ENCODE measurements at regions not wholly inside any gene's neighbourhood (a gene's known extent, or its start where the extent isn't known, plus 50 kb on each side); places are given as distances from the start of the nearest gene placed in this dataset.
"Not testable (repeated sequence)": the region's sequence is repeated elsewhere in the genome, so short reads cannot be mapped to it uniquely, and the experiment has no call there.

DNA sequence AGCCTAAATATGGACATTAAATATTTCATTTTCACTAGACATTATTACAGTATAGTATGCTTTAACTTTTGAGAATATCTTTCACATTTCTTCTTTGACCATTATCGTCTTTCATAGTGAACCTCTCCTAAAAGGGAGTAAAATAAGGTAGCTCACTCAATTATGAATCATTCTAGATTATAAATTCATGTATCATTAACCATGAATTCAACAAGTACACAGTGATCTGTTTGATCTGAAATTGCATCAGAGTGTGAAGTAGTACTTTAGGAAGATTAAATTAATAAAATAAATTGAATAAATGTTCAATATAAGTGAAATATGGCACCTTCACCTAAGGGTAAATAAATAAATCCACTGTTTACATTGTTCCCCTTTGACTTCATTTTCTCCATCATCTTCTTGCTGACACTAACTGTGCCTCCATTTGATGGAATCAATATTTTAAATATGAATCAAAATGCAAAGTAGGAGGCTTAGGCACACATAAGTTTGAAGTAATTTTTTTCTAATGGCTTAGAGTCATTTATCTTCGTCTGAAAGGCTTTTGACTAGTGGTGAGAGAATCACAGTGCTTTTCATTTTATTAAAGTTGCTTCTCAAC is 174.1 kb upstream of the MDFIC2 start:
- intact Hi-C loops (cut with DNase I), result no loop called here
- DNase-seq (ENCODE audit: missing footprints) (no peak), ATAC-seq (no peak)

DNA sequence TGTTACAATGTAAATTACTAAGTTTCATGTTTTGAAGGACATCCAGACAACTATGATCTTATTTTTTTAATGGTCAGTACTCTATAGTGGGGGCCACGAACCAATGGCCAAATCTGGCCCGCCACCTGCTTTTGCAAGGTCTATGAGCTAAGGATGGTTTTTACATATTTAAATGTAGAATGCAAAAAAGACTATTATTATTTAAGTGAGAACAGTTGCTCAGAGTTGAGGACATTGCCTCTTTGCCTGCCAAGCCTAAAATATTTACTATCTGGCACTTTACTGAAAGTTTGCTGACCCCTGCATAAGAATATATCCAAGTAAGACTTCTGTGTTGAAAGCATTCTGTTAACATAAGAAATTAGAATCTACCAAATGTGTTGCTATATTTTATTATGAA is 163.7 kb upstream of the MDFIC2 start:
- DNase-seq (ENCODE audit: missing footprints), result no peak
- no peak for ATAC-seq
- intact Hi-C loops (cut with DNase I), result no loop called here

DNA sequence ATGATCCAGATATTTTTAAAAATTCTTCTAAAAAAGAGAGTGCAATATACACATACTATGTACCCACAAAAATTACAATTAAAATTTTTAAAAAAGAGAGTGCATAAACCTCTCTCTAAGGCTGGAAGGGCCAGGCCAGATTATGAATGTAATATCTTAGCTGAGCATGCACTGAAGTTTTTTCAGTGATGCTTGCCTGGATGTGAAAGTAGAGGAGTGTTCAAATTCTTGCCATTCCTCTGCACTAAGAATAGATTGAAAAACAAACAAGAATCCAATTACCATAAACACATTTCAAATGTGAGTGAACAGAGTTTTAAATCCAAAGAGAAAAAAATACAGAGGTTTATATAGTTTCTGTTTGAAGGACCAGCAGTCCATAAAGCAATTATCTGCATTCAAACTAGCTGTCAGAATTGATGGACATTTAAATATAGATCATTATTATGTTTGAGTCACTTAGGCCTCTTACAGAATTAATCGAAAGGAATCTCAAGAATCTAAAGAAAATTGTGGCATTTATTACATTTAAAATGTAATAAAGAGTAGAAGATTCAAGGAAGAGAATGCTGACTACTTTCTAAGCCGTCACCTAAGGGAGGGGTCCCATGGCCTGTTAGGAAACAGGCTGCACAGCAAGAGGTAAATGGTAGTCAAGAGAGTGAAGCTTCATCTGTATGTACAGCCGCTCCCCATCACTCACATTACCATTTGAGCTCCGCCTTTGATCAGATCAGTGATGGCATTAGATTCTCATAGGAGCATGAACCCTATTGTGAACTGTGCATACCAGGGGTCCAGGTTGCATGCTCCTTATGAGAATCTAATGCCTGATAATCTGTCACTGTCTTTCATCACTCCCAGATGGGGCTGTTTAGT is 159.3 kb upstream of the MDFIC2 start:
- intact Hi-C loops (cut with DNase I), result no loop called here
- DNase-seq (ENCODE audit: missing footprints), result no peak
- no peak for ATAC-seq

DNA sequence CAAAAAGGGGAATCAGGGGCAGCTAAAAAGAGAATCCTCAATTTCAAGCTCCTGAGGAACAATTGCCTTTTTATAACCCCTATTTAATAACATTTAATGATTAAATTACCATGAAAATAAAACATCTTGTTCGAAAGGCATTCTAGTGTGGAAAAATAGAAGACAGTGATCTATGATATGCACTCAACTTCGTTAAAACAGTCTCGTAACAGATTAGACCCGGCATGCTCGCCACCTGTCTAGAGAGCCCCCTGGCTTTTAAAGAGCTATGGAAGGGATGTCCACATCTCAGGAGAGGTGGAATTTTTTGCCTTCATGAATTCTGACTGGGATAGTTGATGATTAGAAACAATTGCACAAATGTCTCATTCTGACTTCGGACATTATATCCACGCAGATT is 153.7 kb upstream of the MDFIC2 start:
- ATAC-seq, result no peak
- intact Hi-C loops (cut with DNase I), result no loop called here
- DNase-seq (ENCODE audit: missing footprints), result no peak

DNA sequence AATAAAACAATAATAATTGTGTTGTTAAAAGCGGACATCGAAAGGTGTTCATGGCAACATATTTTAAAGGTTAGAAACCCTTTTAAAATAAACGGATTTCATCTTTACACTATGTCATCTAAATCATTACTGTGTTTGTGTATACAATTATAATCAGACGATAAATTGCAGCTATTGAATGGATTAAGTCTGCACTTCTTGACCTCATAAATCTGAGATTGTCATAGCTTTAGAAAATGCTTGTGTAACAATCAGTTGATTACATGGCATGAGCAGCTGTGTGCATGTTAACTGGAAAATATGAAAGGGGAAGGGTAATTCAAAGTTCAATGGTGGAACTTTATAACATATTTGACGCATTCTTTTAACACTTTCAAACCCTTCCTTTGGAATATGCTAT is 152.4 kb upstream of the MDFIC2 start:
- ATAC-seq (no peak), DNase-seq (ENCODE audit: missing footprints) (no peak)
- intact Hi-C loops (cut with DNase I), result no loop called here

DNA sequence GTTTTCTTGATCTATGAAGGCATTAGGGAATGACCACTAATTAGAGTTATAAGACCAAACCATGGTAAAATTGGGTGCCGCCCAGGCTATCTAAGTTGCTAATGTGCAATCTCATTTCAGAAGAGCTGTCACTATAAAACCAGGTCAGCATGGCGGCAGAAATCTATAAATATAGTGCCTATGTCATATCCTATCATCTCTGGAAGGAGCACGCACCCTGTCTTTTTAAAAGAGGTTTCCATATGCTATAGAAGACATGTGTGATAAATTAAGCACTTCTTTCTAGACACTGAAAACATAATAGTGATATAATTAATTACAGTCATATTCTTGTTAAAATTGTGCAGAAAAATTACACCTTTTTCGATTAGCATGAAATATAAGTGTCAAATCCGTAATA is 152.0 kb upstream of the MDFIC2 start:
- intact Hi-C loops (cut with DNase I), result no loop called here
- ATAC-seq (no peak), DNase-seq (ENCODE audit: missing footprints) (no peak)

DNA sequence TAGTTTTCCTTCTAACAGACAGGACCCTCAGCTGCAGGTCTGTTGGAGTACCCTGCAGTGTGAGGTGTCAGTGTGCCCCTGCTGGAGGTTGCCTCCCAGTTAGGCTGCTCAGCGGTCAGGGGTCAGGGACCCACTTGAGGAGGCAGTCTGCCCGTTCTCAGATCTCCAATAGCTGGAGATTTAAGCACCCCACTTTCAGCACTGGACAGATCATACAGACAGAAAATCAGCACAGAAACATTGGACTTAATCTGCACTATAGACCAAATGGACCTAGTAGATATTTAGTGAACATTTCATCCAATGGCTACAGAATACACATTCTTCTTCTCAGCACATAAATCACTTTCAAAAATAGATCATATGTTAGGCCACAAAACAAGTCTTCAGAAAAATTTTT is 137.8 kb upstream of the MDFIC2 start:
- DNase-seq (ENCODE audit: missing footprints); ATAC-seq; intact Hi-C loops (cut with DNase I): not testable (repeated sequence)

DNA sequence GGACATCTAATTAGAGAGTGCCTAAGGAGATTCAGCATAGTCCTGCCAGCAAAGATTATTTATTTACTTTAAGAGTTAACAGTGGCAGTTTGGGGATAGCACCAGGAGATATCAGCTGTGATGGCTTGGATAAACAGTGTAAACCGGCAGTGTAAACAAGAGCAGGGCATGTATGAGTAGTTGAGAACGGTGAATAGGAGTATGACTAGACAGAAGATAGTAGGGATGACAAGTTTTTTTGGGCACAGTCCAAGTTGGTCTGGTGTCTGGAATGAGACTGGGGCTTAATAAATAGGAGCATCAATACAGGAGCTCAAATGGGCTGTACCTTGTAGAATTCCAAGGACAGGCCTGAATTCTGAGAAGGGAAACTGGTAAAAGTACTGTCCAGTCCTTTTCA is 123.0 kb upstream of the MDFIC2 start:
- ATAC-seq; intact Hi-C loops (cut with DNase I); DNase-seq (ENCODE audit: missing footprints): not testable (repeated sequence)

DNA sequence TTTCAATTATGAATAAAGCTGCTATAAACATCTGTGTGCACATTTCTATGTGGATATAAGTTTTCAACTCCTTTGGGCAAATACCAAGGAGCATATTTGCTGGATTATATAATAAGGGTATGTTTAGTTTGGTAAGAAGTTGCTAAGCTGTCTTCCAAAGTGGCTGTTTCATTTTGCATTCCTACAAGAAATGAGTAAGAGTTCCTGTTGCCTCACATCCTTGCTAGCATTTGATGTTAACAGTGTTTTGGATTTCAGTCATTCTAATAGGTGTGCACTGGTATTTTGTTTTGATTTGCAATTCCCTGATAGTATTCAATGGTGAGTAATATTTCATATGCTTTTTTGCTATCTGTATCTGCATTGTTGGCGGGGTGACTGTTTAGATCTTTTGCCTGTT is 120.7 kb upstream of the MDFIC2 start:
- no peak for DNase-seq (ENCODE audit: missing footprints)
- ATAC-seq, result no peak
- intact Hi-C loops (cut with DNase I), result no loop called here

DNA sequence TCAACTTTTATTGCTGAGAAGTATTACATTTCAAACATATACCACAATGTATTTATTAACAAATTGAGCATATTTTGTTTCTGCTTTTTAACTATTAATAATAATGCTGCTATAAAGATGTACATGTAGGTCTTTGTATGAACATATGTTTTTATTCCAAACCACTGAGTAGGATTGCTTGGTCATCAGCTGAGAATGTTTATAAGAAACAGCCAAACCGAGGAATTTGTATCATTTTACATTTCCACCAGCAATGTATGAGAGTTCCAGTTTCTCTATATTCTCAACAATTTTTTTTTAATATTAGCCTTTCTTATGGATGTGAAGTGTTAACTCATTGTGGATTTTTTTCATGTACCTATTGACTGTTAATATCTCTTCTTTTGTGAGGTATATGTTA is 119.5 kb upstream of the MDFIC2 start:
- ATAC-seq (no peak), DNase-seq (ENCODE audit: missing footprints) (no peak)
- intact Hi-C loops (cut with DNase I), result no loop called here

DNA sequence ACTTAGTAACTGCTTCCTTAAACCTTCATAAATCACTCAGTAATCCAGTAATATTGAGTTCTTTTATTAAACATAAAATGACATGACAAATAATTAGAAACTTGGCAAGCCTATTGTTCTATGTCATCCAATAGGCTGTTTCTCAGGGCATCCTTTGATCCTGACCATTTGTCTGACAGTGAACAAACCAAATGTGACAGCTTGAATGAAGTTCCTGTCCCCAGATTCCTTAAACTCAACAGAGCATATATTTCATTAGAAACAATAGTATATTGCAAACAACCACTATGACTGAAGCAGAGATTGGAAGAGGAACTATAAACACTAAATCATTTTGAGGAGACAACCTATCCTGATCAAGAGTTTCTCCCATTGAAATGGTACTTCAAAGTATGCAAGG is 113.6 kb upstream of the MDFIC2 start:
- no peak for DNase-seq (ENCODE audit: missing footprints)
- intact Hi-C loops (cut with DNase I), result no loop called here

DNA sequence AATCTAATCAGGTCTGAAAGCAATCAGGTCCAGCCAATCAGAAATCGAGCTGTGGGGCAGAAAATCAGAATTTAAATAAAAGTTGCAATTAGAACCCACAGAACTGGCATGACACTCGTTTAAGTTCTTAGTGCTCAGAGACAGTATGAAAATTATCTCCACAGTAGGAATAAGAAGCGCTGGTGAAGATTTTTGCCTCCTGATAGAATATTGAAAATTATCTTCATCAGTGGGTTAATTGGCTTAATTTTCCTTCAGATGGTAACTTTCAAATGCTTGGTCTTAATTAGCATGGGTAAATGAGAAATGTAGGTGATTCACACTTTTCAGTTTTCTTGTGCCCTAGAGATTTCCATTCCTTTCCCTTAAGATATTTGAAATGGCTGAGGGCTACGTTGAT is 109.1 kb upstream of the MDFIC2 start:
- DNase-seq (ENCODE audit: missing footprints) (no peak), ATAC-seq (no peak)
- intact Hi-C loops (cut with DNase I), result no loop called here

More for the DNA sequence above, 113.6 kb upstream of the MDFIC2 start:
- no peak for ATAC-seq

DNA sequence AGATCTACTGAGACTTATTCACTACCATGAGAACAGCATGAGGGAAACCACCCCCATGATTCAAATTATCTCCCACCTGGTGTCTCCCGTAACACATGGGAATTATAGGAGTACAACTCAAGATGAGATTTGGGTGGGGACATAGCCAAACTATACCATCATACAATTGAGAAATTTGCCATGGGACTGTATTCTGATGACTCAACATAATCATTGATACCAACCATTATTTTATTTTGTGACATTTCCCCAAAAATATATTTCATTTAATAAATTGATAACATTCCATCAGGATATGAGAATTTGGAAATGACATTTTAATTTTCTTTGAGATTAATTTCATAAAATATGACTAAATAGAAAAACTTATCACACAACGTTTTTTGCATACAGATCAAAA is 96.6 kb upstream of the MDFIC2 start:
- ATAC-seq (no peak), DNase-seq (ENCODE audit: missing footprints) (no peak)
- intact Hi-C loops (cut with DNase I), result no loop called here

DNA sequence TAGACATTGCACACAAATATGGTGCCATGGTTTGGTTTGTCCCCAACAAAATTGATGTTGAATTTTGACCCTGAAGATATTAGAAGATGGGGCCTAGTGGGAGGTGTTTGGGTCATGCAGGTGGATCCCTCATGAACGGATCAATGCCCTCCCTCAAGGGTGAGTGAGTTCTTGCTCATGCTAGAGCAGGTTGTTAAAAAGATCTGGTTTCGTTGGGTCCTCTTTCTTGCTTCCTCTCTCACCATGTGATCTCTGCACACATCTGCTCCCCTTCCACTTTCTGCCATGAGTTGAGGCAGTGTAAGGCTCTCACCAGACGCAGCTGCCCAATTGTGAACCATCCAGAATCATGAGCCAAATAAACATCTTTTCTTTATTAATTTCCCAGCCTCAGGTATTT is 87.8 kb upstream of the MDFIC2 start:
- ATAC-seq (no peak), DNase-seq (ENCODE audit: missing footprints) (no peak)
- intact Hi-C loops (cut with DNase I), result no loop called here

DNA sequence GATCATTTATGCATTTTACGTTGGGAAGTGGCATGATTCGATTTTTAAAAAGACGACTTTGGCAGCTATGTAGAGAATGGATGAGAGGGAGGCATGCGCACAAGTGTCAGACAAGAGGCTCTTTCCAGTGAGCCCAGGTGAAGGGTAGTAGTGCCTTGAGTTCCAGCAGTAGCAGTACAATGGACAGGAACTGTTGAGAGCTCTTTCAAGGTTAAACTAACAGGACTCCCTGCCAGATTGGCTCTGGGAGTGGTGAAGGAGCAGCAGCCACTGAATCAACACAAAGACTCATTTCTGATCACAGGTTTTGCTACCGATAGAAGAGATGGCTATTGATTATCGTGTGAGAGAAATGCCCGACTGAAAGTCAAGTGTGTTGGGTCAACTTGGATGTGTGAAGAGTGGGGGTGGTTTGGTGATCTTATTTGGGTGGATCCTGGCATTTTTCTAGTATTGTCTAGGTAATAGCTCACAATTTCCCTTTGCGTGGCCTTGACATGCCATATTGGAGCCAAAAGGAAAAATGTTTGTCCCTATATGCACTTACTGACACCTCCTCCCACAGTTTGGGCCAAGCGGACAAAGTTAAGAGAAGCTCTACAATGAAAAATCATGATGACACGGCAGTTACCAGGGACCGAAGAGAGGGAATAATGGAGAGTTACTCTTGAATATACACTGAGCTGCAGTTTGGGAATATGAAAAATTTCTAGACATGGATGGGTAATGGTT is 81.6 kb upstream of the MDFIC2 start:
- ATAC-seq, result no peak

DNA sequence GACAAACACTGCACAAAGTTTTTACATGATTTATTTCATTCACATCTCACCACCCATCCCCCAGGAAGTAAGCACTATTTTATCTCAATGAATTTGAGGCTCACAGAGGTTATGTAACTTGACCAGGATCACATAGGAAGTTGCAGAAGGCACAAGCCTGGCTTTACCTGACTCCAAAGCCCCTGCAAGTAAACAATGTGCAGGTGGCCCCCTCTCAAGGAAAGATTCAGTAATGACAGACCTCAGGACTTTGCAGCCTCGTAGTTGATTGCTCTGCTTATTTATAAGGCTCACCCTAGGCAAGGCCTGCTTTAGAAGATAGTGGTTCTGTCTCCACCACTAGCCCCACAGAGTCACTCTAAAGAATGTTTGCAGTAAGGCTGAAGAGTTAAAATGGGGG is 79.8 kb upstream of the MDFIC2 start:
- intact Hi-C loops (cut with DNase I), result no loop called here
- no peak for DNase-seq (ENCODE audit: missing footprints)
- ATAC-seq, result no peak

More for the DNA sequence above, 81.6 kb upstream of the MDFIC2 start:
- DNase-seq (ENCODE audit: missing footprints), result no peak
- intact Hi-C loops (cut with DNase I), result no loop called here

DNA sequence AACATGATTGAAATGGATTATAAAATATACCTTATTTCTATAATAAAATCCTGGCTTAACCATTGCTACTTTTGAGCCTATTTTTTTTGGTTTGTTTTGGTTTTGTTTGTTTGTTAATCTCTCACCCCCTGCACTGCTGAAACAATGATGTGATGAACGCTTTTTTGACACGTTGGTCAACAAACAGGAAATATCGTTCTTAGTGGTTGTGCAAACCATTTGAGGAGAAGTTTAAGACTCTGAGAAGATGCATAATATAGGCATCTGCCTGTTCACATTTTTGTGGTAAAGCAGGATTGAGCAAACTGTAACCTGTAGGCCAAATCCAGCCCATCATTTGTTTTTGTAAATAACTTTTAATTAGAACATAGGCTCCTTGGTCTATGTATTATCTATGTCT is 75.5 kb upstream of the MDFIC2 start:
- intact Hi-C loops (cut with DNase I), result no loop called here
- ATAC-seq, result no peak
- DNase-seq (ENCODE audit: missing footprints), result no peak

DNA sequence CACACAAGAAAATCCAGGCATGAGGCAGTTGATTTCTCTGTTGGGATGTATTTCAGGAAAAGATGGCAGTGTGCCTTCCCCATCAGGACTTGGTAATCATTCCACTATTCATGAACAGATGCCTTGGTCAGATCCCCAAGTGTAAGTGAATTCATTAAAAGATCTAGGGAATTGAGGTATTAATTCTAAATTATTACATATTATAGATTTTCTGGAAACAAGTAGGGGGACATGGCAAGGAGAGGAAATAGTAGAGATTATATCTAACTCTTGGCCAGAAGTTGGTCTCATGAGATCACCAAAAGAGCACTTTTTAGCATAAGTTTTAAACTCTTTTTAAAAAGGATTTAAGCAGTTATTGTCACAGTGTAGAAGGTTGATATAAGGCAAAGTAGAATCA is 74.4 kb upstream of the MDFIC2 start:
- ATAC-seq (no peak), DNase-seq (ENCODE audit: missing footprints) (no peak)
- intact Hi-C loops (cut with DNase I), result no loop called here

DNA sequence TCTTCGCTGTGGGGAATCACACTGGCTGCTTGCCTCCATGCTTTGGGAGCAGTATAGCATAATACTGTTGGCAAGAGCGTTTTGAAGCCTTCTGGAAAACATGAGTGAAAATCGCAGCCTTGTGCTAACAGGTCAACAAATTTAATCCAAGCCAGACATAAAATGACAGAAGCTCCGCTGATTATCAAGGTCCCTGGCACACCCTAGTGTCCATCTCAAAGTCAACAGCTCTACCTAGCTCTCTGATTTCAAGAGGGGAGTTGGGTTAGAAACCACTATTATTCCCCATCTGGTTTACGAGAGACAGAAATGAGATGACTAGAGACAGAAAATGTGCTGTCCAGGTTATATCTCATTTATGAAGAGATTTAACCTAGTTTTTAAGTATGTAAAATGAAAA is 73.6 kb upstream of the MDFIC2 start:
- ATAC-seq (no peak), DNase-seq (ENCODE audit: missing footprints) (no peak)
- intact Hi-C loops (cut with DNase I), result no loop called here

DNA sequence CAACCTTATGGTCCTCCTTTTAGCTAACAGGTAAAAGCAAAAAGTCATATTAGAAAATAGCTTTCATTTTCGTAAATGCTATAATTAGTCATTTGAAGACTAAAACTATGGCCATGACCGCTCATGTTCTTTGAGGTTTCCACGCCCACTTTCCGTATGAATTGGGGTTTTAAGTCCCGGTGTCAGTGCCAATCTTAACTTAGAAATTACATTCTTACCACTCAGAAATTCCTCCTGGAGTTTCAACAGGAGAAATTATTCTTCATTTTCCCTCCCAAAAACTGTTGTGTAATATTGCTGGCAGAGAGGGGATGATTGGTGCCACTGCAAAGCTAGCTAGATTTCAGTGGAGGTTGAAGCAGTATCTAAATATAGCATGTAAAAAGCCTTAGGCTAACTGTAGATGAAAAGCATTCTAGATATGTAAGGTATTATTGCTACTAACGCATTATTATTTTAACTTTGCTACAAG is 71.0 kb upstream of the MDFIC2 start:
- DNase-seq (ENCODE audit: missing footprints) (no peak), ATAC-seq (no peak)
- intact Hi-C loops (cut with DNase I), result no loop called here
